ENCODE measurements at regions not wholly inside any gene's neighbourhood (a gene's known extent, or its start where the extent isn't known, plus 50 kb on each side); places are given as distances from the start of the nearest gene placed in this dataset.

DNA sequence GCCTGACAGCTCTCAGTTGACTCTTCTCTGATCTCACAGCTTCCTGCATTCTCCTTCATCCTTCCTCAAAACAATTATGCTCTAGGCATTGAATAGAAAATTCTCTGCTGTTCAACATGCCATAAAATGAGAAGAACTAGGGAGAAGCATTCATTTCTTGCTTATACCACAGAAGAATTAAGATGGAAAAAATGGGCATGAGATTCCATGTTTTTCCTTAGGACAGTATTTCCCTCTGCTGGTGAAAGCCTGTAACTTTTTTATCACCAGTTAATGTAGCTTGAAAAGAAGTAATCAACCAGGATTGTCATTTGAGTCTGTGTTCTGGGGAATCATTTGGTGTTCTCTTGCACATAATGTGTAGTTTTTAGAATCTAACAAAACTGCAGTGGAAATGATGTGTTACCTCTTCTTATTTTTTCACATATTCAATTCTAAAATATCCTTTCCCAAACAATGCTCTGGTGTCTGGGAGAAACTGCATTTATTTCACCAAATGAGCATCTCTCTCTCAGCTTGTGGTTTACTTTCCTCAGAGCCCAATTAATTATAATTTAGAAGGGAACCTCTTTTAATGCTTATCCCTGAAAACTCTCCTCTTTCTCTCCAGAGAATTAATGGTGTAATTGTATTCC is 92.8 kb upstream of the DCBLD2 start:
- H3K4me3 ChIP-seq (ENCODE audit: low read depth, low read length): no peak overlapping the region
- in situ Hi-C loops (cut with HindIII; ENCODE audit: low sequenced_read_pairs): no loop called here
- peak; percentile 83 for DNase-seq (ENCODE audit: low read depth, low spot score)
- TF ChIP-seq, protein P1, sequence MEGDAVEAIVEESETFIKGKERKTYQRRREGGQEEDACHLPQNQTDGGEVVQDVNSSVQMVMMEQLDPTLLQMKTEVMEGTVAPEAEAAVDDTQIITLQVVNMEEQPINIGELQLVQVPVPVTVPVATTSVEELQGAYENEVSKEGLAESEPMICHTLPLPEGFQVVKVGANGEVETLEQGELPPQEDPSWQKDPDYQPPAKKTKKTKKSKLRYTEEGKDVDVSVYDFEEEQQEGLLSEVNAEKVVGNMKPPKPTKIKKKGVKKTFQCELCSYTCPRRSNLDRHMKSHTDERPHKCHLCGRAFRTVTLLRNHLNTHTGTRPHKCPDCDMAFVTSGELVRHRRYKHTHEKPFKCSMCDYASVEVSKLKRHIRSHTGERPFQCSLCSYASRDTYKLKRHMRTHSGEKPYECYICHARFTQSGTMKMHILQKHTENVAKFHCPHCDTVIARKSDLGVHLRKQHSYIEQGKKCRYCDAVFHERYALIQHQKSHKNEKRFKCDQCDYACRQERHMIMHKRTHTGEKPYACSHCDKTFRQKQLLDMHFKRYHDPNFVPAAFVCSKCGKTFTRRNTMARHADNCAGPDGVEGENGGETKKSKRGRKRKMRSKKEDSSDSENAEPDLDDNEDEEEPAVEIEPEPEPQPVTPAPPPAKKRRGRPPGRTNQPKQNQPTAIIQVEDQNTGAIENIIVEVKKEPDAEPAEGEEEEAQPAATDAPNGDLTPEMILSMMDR (IDR thresholded peaks at IDR 0.05; ENCODE audit: low read depth, low read length): peak; percentile 60

DNA sequence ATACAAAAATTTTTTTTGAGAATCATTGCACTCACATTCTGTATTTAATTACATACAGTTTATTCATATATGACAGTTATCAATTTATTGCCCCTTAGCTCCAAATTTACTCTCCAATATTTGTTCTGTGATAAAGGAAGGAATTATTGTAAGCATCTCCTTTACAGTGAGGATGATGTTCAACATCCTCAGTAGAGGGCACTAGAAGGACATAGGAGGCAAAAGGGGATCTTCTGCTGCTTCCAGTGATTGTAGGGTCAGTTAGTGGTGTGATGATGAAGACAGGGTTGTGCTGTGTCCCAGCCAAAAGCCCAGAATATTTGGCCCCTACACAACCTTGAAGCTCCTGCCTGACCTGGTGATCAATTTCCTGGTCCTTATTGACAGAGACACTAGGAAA is 89.9 kb upstream of the DCBLD2 start:
- in situ Hi-C loops (cut with HindIII; ENCODE audit: low sequenced_read_pairs): no loop called here
- no peak overlapping the region for H3K4me3 ChIP-seq (ENCODE audit: low read depth, low read length)
- TF ChIP-seq, protein P1 (IDR thresholded peaks at IDR 0.05; ENCODE audit: low read depth, low read length): peak; percentile 21
- no peak for DNase-seq (ENCODE audit: low read depth, low spot score)

DNA sequence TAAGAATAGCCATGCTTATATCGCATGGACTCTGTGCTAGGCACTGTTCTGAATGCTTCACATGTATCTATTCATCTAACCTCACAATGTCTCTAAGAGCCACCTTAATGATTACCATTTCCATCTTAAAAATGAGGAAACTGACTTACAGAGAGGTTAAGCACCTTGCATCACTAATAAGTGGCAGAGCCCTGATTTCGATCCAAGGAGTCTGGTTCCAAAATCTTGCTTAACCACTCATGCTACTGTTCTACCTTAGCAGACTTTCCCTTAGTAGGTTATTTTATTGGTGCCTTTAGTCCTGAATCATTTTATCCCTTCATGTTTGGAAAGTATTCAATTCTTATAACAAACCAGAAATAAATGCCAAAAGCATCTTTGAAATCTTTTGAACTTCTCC is 89.2 kb upstream of the DCBLD2 start:
- no peak for DNase-seq (ENCODE audit: low read depth, low spot score)
- no peak overlapping the region for H3K4me3 ChIP-seq (ENCODE audit: low read depth, low read length)
- TF ChIP-seq, protein P1 (IDR thresholded peaks at IDR 0.05; ENCODE audit: low read depth, low read length): no peak
- in situ Hi-C loops (cut with HindIII; ENCODE audit: low sequenced_read_pairs): no loop called here

DNA sequence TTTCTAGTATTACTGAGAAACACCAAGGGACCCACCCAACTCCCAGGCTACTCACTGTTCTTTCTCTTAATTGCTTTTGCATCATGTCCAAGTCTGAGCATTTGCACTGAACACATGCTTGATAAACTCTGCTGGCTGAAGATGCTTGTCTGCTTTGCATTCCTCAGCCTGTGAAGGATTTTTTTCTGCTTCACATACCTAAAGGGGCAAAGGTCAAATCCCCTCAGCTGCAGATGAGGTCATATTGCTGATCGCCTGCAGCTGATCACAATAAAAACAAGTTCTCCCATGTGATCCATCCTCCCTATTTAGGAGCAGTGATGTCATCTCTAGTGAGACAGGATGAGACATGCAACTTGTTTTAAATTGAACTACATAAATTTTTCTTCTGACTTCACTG is 84.6 kb upstream of the DCBLD2 start:
- TF ChIP-seq, protein P1 (IDR thresholded peaks at IDR 0.05; ENCODE audit: low read depth, low read length): no peak
- H3K4me3 ChIP-seq (ENCODE audit: low read depth, low read length): no peak overlapping the region
- in situ Hi-C loops (cut with HindIII; ENCODE audit: low sequenced_read_pairs): no loop called here
- DNase-seq (ENCODE audit: low read depth, low spot score): peak; percentile 87

DNA sequence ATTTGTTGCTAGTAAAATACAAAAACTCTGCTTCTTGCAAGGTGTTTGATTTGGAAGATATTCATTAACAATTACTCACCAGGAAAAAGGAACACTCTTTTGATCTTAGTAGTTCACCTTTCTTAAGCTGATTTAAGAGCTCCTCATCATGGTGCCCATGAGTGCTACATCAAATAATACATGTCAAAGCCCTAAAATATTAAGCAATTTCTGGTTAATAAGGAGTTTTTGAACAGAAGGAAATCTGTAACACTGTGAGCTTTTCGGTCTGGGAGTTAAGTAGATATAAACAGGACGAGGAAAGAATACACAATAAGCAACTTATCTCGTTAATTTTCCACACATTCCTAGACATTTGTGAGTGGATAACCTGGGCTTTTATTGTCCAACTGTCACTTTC is 83.9 kb upstream of the DCBLD2 start:
- H3K4me3 ChIP-seq (ENCODE audit: low read depth, low read length): no peak overlapping the region
- in situ Hi-C loops (cut with HindIII; ENCODE audit: low sequenced_read_pairs): no loop called here
- DNase-seq (ENCODE audit: low read depth, low spot score): no peak
- TF ChIP-seq, protein P1 (IDR thresholded peaks at IDR 0.05; ENCODE audit: low read depth, low read length): no peak

DNA sequence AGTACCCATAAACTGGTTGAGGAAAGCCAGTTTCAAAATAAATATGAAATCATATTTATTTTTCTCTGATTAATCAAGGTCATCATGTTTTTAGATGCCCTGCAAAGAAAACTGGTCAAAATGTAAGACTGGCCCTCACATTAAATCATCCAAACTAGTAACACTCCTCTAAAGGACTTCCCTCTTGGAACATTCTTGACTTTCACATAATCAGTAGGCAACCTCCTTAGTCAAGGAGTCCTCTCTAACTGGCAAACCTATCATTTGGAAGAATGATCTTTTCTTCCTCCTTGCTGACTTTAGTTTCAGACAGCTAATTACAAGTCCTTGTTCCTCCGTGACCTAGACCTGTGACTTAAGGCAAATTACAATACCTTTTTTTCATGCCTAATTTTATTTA is 82.5 kb upstream of the DCBLD2 start:
- in situ Hi-C loops (cut with HindIII; ENCODE audit: low sequenced_read_pairs): no loop called here
- no peak overlapping the region for H3K4me3 ChIP-seq (ENCODE audit: low read depth, low read length)
- TF ChIP-seq, protein P1 (IDR thresholded peaks at IDR 0.05; ENCODE audit: low read depth, low read length): no peak
- DNase-seq (ENCODE audit: low read depth, low spot score): no peak
